ENCODE measurements at regions not wholly inside any gene's neighbourhood (a gene's known extent, or its start where the extent isn't known, plus 50 kb on each side); places are given as distances from the start of the nearest gene placed in this dataset.

- ChIA-PET POLR2A (no interaction called here), CTCF (no interaction called here)
Measured at GRCh38 chr2:15829091-15829801, 111.1 kb upstream of the MYCN start.

GRCh38 chr2:15829985-15830384, 110.4 kb upstream of the MYCN start:
- CTCF ChIA-PET: interaction anchor here (1.2 kb wide), 1 partner anchor 19 kb away, joined by 3 read pairs; no protein-coding TSS in a partner anchor
- Histone ChIP-seq H3K4me1 (ENCODE audit: control insufficient read depth, insufficient read depth, low read length) (no peaks in the 10 kb centered on the region), H3K9me3 (ENCODE audit: control insufficient read depth, insufficient read depth, low read depth, low read length) (no peaks in the 10 kb centered on the region), H3K27ac (ENCODE audit: extremely low read depth, low read depth, low read length) (no peak overlapping the region), H3K36me3 (ENCODE audit: control insufficient read depth in 2 of 2, insufficient read depth in 1 of 2, low read length in 2 of 2) (no peaks in the 10 kb centered on the region), H3K4me3 (ENCODE audit: low read depth, low read length) (no peak overlapping the region)
- POLR2A ChIA-PET: no interaction called here
- no peak for TF ChIP-seq ZNF426 (tag by site-specific recombination; IDR thresholded peaks at IDR 0.05)
- no peak for TF ChIP-seq FEZF1 (tag by site-specific recombination; IDR thresholded peaks at IDR 0.05)
- no peak for TF ChIP-seq HOXC10 (CRISPR knock-in tag; IDR thresholded peaks at IDR 0.05)
- TF ChIP-seq REPIN1 (tag by site-specific recombination; IDR thresholded peaks at IDR 0.05; ENCODE audit: low read depth): no peak
- TF ChIP-seq ZNF350 (tag by site-specific recombination; IDR thresholded peaks at IDR 0.05): no peak
- TF ChIP-seq ZNF214 (tag by site-specific recombination; IDR thresholded peaks at IDR 0.05; ENCODE audit: borderline replicate concordance): no peak
- no peak for TF ChIP-seq ELK4 (IDR thresholded peaks at IDR 0.05; ENCODE audit: borderline replicate concordance, low read depth, low read length)
- TF ChIP-seq ZSCAN18 (tag by site-specific recombination; IDR thresholded peaks at IDR 0.05): no peak
- no peak for TF ChIP-seq KLF17 (tag by site-specific recombination; IDR thresholded peaks at IDR 0.05)
- TF ChIP-seq ZNF530 (tag by site-specific recombination; IDR thresholded peaks at IDR 0.05; ENCODE audit: low read depth): no peak
- no peak for TF ChIP-seq ZNF366 (tag by site-specific recombination; conservative IDR thresholded peaks at IDR 0.05)

More at GRCh38 chr2:15829091-15829801, 111.1 kb upstream of the MYCN start:
- H3K4me3 ChIP-seq (ENCODE audit: low read depth, low read length): no peak overlapping the region
- no peaks in the 10 kb centered on the region for H3K9me3 ChIP-seq (ENCODE audit: control insufficient read depth, insufficient read depth, low read depth, low read length)
- no peaks in the 10 kb centered on the region for H3K36me3 ChIP-seq (ENCODE audit: control insufficient read depth in 2 of 2, insufficient read depth in 1 of 2, low read length in 2 of 2)
- TF ChIP-seq SP2 (tag by site-specific recombination; IDR thresholded peaks at IDR 0.05): no peak
- TF ChIP-seq ZNF518A (tag by site-specific recombination; conservative IDR thresholded peaks at IDR 0.05; ENCODE audit: low read depth): no peak
- no peak for TF ChIP-seq ZNF26 (tag by site-specific recombination; IDR thresholded peaks at IDR 0.05)
- no peak for TF ChIP-seq ZBTB17 (tag by site-specific recombination; IDR thresholded peaks at IDR 0.05)
- no peak for TF ChIP-seq KLF16 (tag by site-specific recombination; IDR thresholded peaks at IDR 0.05)
- no peak for TF ChIP-seq ZEB2 (tag by site-specific recombination; IDR thresholded peaks at IDR 0.05)
- no peak for TF ChIP-seq ZNF132 (tag by site-specific recombination; IDR thresholded peaks at IDR 0.05; ENCODE audit: borderline replicate concordance)
- TF ChIP-seq ZNF580 (tag by site-specific recombination; IDR thresholded peaks at IDR 0.05): no peak
- no peak for TF ChIP-seq ZBTB7A (tag by site-specific recombination; IDR thresholded peaks at IDR 0.05; ENCODE audit: low read depth)
- no peak for TF ChIP-seq WT1 (tag by site-specific recombination; IDR thresholded peaks at IDR 0.05)
- no peak overlapping the region for H3K27ac ChIP-seq (ENCODE audit: extremely low read depth, low read depth, low read length)
- H3K4me1 ChIP-seq (ENCODE audit: control insufficient read depth, insufficient read depth, low read length): no peaks in the 10 kb centered on the region
